SU-DHL-6 (cell line): ENCODE measurements at regions not wholly inside any gene's neighbourhood (a gene's known extent, or its start where the extent isn't known, plus 50 kb on each side); places are given as distances from the start of the nearest gene placed in this dataset.

Experiments
- CTCF ChIP-seq: fragments of 200-600 bp; sonication (generic); IDR thresholded peaks from one replicate; pipeline ENCODE4 v1.5.1; 2017; ENCODE audit warnings: antibody characterized with exemption, mild to moderate bottlenecking, low read length, moderate library complexity; ENCODE audit not compliant: insufficient read depth, poor library complexity, severe bottlenecking
- EZH2phosphoT487 ChIP-seq: fragments of 200-600 bp; sonication (generic), shearing (Covaris generic); conservative IDR thresholded peaks from 2 replicates; pipeline ENCODE4 v1.6.1; 2018; ENCODE audit warnings: mild to moderate bottlenecking, antibody characterized with exemption, low read length, moderate library complexity, mixed read lengths

GRCh38 chrX:98357146-98357545 lies 1473.4 kb downstream of the RPA4 start:
- no peak for TF ChIP-seq CTCF
- no peak for TF ChIP-seq EZH2phosphoT487
